Fibroblast of skin of right biceps (primary cell): ENCODE measurements at regions not wholly inside any gene's neighbourhood (a gene's known extent, or its start where the extent isn't known, plus 50 kb on each side); places are given as distances from the start of the nearest gene placed in this dataset.

Source experiments
- DNase-seq: peaks from one replicate; pipeline ENCODE4 v3.0.0-alpha.2; 2013

GRCh38 chr15:77786181-77786890 lies 153.6 kb upstream of the LINGO1 start:
- DNase-seq = no peak

GRCh38 chr15:77784361-77785292 lies 151.9 kb upstream of the LINGO1 start:
- DNase-seq = peak; percentile 10

DNA sequence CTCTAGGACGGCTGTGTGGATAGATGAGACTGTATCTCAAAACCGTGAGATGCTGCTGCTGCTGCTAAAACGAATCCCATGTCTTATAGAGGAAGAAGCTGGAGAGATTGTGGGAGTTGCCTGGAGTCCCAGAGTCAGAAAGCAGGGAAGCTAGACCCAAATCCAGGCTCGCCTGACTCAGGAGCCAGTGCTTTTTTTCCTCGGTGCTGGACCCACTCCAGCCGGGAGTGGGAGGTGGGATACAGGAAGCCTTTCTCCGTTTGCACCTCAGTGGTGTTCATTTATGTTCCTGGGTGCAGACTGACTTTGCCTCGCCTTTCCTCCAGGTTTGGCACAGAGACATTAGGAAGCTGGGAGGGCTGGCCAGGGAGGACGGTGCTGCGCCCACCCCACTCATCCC lies 150.9 kb upstream of the LINGO1 start:
- DNase-seq = no peak

DNA sequence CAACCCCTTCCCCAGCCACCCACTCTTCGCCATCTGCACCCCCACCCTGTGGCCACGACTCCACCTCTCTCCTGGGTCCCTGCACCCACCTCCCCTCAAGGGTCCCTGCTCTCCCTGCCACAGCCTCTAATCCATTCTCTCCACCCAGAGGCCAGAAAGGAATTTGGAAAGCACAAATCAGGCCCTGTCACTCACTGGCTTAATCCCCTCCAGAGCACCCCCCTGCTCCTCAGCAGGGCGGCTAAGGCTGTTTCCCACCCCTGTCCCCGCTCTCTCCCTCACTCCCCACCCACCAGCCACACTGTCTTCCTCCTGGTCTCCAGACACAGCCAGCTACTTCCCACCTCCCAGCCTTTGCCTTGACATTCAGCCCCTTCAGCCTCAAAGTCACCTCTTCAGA lies 150.0 kb upstream of the LINGO1 start:
- no peak for DNase-seq

GRCh38 chr15:77781946-77782240 lies 149.2 kb upstream of the LINGO1 start:
- DNase-seq = no peak

DNA sequence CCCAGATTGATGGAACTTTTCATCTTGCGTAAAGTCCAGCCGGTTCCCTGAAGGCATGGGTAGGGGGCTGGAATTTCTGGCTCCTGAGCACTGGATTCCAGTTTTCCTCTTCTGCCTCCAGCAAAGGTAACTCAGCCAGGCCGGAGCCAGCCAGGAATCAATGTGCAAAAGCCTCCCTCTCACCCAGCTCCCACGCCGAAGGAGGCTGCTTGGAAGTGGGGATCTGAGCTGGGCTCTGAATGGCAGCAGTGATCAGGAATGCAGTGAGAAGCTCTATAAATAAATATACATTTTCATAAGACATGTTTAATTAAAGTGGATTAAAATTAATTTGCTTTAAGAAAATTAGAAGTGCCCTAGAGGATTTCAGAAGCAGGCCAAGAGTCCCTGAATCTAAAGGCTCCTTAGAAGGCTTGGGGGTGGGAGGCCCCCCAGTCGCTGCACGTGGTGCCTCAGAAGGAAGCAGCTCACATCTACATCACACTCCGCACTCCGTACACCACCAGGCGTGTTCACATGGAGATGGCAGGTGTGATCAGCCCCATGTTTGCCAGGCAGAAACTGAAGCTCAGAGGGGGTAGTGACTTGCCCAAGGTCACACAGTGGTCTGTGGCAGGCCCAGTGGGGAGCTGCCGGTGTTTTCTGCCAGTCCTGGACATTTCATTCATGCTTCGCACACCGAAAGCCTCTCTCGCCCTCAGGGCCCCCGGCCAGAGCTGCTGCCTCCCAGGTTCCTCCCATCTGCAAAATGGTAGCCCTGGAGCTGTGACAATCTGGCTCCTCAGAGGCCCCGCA lies 148.6 kb upstream of the LINGO1 start:
- no peak for DNase-seq

GRCh38 chr15:77778802-77779201 lies 146.1 kb upstream of the LINGO1 start:
- DNase-seq = no peak

GRCh38 chr15:77775837-77776236 lies 143.1 kb upstream of the LINGO1 start:
- no peak for DNase-seq

DNA sequence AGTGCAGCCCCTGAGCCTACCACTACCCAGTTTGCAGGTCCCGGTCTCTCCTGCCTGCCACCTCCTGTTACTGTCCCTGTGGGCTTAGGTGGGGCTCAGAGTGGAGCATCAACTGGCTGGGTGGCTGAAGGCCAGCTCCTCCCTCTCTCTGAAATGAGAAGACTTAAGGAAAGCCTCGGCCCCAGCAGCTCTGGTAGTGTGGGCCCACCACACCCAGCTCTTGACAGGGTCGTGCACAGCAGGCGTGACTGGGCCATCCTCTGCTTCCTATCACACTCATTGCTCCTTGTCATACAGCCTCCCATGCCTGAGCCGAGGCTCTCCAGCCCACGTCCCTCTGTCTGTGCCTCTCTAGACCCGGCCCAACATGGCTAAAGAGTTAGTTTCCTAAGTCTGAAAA lies 142.7 kb upstream of the LINGO1 start:
- no peak for DNase-seq

GRCh38 chr15:77774350-77774749 lies 141.6 kb upstream of the LINGO1 start:
- DNase-seq = no peak

DNA sequence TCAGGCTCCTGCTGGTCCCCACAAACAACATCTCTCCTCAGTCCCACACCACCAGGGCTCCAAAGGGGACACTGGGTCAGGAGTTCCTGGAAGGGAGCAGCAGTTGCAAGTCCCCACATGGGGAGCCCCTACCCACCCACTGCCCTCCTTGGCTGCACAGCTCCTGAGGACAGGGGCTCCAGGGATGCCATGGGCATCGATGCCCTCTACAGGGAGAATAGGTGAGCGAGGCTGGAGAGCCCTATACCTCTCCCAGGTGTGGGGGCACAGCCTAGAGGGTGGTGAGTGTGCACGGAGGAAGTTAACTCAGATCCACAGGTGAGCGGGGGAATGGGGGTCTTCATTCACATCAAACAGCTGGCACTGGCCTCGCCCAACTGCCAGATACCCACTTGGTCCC lies 141.2 kb upstream of the LINGO1 start:
- DNase-seq = no peak

DNA sequence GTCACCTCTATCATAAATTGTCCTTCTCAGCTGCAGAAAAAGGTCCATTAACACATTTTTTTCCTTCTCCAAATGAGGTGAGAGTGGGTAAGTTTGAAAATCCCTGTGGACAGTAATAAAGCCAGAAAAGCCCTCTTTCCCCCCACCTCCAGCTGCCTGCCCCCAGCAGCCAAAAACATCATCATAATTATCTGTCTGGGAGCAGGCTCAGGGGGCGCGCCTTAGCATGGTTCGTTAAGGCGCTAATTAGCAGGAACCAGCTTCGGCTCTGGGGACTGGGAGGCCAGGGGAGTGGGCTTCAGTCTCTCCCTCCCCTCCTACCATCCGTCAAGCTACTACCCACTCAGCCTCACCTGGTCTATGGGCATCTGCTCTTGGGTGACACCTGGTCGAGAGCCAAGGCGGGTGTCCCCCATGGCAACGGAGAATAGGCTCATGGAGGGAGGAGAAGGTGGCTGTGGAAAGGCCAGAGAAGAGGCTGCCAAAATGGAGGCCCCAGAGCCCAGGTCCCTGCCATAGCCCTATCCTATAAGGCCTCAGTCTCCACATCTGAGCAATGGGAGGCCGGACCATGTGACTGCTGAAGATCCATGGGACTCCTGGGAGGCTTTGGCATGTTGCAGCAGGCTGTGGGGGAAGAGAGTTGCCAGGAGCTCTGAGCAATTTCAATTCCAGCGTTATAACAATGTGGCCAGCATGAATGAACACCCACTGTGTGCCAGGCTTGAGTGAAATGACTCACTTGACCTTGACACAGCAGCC lies 140.1 kb upstream of the LINGO1 start:
- no peak for DNase-seq

DNA sequence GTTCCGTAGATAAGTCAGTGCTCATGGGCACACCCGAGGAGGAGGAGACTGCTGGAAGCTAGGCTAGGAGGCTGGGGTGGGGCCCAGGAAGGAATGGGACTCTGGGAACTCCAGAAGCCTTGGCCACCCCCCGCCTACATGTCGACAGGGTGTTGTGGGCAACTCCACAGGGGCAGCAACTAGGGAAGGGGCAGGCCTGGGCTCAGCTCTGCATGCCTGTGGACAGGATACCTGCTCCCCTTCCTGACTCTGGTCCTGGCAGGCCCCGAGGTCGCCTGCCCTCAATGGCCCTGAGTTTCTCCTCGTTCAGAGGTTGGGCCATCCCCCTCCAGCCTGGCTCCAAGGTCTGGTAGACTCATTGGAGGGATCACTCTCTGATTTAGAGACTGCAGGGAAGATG lies 138.9 kb upstream of the LINGO1 start:
- no peak for DNase-seq

DNA sequence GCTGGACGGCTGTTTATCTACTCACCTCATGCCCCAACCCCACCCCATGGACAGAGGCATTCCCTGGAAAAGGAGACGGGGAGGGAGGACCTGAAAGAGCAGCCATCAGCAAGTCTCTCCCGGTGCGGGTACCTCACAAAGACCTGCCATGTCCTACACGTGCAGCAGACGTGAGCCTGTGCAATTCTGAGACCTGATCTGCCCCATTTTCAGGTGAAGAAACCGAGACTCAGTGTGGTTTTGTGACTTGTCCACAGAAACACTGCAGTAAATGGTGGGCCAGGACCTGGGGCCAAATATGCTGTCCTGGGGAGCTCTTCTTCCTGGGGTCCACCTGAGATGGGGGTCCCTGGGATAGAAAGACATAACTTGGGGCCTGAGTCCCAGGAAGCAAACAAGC lies 137.0 kb upstream of the LINGO1 start:
- no peak for DNase-seq

DNA sequence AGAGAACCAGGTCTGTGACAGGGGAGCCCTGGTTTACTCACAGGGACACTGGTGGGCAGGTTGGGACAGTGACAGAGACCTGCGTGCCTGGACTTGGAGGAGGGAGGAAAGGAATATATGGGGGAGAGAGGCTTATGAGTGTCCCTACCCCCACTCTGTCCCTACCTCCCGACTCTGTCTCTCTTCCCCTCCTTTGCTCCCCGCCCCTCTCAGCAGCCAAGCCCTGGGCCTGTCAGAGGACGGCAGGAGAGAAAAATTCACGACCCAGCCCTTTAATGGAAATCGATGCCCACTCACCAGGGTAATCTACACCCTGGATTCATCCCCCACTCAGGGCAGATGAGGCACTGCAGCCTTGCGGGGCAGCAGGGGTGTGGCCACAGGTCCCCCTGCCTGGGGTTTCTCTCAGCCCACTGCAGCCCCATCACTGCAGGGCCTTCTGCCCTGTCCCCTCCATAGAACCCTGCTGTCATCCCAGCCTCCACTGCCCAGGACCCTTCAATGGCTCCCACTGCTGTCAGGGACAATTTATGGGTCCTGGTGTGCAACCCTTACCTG lies 135.9 kb upstream of the LINGO1 start:
- DNase-seq = no peak

DNA sequence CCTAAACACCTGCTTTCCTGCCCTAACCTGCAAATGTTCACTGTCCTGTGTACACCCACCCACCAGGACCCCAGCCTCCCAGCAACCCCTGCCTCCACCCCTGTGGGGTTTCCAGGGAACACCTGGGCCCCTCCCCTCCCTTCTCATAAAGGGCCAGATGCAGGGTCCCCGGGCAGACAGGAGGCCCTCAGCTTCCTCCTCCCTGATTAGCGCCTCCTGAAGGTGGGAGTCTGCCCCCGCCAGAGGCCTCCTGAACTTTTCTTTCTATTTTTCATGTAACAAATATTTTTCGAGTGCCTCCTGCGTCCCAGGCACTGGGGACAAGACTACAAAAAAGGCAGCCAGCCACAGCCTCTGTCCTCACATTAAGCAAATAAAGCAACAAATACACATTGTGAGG lies 135.4 kb upstream of the LINGO1 start:
- no peak for DNase-seq

- DNase-seq = no peak
These were observed 131.4 kb upstream of the LINGO1 start for GRCh38 chr15:77764095-77764494.

DNA sequence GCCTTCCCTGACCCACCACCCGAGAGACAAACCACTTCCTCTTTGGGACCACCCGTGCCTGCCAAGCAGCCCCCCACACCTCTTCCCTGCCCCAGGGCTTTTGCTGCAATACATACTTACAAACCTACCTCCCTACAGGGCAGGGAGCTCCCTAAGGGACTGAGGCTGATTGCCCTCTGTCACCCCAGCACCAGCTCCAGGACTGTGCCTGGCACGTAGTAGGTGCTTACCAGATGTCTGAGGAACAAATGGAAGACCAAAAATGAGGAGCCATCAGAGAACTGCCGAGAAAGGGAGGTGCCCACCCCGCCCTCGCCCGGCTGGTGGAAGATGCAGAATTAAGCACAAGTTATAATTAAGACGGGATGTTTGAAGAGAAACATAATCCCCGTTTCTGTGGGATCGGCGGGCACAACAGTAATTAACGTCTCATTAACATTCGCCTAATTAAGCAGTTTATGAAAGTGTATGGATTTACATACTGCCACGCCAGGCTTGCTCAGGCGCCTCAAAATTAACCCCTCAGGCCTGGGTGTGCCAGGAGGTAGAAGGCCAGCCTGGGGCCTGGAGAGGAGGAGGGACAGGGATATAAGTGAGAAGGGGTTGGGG lies 130.1 kb upstream of the LINGO1 start:
- DNase-seq = no peak

- DNase-seq = no peak
These were observed 127.3 kb upstream of the LINGO1 start for GRCh38 chr15:77759896-77760592.

DNA sequence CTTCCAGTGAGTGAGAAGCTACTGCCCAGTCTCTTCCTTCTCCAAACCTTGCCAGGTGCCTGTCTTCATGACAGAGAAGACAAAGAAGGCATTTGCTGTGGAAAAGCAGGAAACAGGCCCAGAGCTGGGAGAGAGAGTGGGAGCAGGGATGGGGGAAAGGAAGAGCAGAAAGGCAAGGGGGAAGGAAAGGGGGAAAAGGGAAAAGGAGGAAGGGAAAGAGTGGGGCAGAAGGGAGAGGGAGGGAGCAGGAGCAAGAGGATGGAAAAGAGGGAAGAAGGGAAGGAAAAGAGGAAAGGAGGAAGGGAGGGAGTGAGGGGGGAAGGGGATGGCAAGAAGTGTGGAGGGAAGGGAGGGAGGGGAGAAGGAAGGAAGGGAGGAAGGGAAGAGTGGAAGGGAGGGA lies 121.2 kb upstream of the LINGO1 start:
- DNase-seq = no peak

DNA sequence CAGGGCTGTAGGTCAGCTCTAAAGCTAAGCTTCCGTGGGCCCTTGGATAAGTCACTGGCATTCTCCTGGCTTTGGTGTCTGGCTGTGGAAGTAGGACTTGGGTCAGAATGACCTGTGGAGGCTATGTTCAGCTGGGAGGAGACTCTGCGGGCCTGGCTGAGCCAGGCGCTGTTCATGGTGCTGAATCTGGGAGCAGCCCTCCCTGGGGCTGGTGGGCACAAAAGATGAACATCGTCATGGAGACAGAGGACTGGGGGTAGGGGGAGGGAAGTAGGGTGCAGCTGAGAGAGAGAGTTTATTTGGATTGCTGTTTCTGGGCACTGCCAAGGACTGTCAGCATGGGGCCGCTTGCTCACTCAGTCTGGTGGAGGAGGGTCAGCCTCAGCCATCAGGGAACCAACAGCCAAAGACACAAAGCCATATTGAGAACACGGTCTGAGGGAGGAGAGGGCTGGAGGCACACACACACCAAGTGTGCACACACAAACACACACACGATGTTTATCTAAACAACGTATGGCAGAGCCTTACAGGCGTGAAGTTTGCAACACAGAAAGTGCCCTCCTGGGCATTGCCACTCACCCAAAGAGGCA lies 120.7 kb upstream of the LINGO1 start:
- peak; percentile 27 for DNase-seq
